HL-60 (cell line): ENCODE measurements at regions not wholly inside any gene's neighbourhood (a gene's known extent, or its start where the extent isn't known, plus 50 kb on each side); places are given as distances from the start of the nearest gene placed in this dataset.

Experiments used
- GABPA ChIP-seq: IDR thresholded peaks from 2 replicates; pipeline ENCODE4 v1.6.1; 2012; ENCODE audit warnings: low read depth
- POLR2AphosphoS5 ChIP-seq: IDR thresholded peaks from 2 replicates; pipeline ENCODE4 v1.6.1; 2012; ENCODE audit warnings: low read depth
- SPI1 ChIP-seq: IDR thresholded peaks from 2 replicates; pipeline ENCODE4 v1.6.1; 2012; ENCODE audit warnings: low read depth, mild to moderate bottlenecking, borderline replicate concordance
- TF ChIP-seq, protein P1 (sequence below): IDR thresholded peaks from one replicate; pipeline ENCODE4 v1.5.1; 2011; ENCODE audit warnings: low read length, control low read depth, inconsistent platforms; ENCODE audit not compliant: insufficient read depth
- TF ChIP-seq, protein P2 (sequence below): IDR thresholded peaks from 2 replicates; pipeline ENCODE4 v1.6.1; 2012; ENCODE audit warnings: low read depth; ENCODE audit not compliant: insufficient replicate concordance

DNA sequence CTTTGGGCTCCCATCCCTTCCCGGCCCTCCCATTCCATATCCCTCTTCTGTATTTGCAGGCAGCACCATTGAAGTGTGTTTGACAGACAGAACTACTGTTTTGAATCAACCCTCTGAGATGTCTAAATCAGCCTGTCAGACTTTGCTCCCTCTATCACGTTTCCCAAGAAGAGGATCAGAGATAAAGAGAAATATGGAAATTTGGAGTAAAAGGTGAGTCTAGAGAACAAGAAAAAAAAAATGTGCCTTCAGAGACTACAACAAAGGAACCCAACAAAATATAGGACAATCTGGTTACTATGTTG is 133.4 kb upstream of the NCK2 start:
- TF ChIP-seq, protein P1, sequence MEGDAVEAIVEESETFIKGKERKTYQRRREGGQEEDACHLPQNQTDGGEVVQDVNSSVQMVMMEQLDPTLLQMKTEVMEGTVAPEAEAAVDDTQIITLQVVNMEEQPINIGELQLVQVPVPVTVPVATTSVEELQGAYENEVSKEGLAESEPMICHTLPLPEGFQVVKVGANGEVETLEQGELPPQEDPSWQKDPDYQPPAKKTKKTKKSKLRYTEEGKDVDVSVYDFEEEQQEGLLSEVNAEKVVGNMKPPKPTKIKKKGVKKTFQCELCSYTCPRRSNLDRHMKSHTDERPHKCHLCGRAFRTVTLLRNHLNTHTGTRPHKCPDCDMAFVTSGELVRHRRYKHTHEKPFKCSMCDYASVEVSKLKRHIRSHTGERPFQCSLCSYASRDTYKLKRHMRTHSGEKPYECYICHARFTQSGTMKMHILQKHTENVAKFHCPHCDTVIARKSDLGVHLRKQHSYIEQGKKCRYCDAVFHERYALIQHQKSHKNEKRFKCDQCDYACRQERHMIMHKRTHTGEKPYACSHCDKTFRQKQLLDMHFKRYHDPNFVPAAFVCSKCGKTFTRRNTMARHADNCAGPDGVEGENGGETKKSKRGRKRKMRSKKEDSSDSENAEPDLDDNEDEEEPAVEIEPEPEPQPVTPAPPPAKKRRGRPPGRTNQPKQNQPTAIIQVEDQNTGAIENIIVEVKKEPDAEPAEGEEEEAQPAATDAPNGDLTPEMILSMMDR: no peak
- TF ChIP-seq POLR2AphosphoS5 (no peak), SPI1 (no peak), GABPA (no peak)
- TF ChIP-seq, protein P2, sequence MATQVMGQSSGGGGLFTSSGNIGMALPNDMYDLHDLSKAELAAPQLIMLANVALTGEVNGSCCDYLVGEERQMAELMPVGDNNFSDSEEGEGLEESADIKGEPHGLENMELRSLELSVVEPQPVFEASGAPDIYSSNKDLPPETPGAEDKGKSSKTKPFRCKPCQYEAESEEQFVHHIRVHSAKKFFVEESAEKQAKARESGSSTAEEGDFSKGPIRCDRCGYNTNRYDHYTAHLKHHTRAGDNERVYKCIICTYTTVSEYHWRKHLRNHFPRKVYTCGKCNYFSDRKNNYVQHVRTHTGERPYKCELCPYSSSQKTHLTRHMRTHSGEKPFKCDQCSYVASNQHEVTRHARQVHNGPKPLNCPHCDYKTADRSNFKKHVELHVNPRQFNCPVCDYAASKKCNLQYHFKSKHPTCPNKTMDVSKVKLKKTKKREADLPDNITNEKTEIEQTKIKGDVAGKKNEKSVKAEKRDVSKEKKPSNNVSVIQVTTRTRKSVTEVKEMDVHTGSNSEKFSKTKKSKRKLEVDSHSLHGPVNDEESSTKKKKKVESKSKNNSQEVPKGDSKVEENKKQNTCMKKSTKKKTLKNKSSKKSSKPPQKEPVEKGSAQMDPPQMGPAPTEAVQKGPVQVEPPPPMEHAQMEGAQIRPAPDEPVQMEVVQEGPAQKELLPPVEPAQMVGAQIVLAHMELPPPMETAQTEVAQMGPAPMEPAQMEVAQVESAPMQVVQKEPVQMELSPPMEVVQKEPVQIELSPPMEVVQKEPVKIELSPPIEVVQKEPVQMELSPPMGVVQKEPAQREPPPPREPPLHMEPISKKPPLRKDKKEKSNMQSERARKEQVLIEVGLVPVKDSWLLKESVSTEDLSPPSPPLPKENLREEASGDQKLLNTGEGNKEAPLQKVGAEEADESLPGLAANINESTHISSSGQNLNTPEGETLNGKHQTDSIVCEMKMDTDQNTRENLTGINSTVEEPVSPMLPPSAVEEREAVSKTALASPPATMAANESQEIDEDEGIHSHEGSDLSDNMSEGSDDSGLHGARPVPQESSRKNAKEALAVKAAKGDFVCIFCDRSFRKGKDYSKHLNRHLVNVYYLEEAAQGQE: no peak
